ENCODE measurements at regions not wholly inside any gene's neighbourhood (a gene's known extent, or its start where the extent isn't known, plus 50 kb on each side); places are given as distances from the start of the nearest gene placed in this dataset.
A peak's percentile ranks its signal among the peaks of the same experiment; 100 is the strongest.

GRCh38 chr6:71481801-71482200 is 193.2 kb downstream of the OGFRL1 start:
- no peak for DNase-seq (ENCODE audit: low read depth, low spot score)
- no peak for FAIRE-seq
- Histone ChIP-seq H3K4me3 (replicated peaks in 1 of 3; ENCODE audit: insufficient read depth in 1 of 3, low read depth in 1 of 3, low read length in 3 of 3) (no peak overlapping the region), H3K9ac (replicated peaks; ENCODE audit: extremely low read depth, insufficient read depth, low read length) (no peak overlapping the region), H2AFZ (ENCODE audit: low read depth, low read length) (peak overlapping the region; percentile 18), H3K27me3 (ENCODE audit: control insufficient read depth in 2 of 2, insufficient read depth in 2 of 2, low read length in 2 of 2) (no peaks in the 10 kb centered on the region), H3K4me2 (ENCODE audit: insufficient read depth, low read length) (no peak overlapping the region), H3K79me2 (ENCODE audit: control insufficient read depth, insufficient read depth, low read length) (no peaks in the 10 kb centered on the region), H3K9me1 (replicated peaks; ENCODE audit: control insufficient read depth, extremely low read depth, insufficient read depth, low read length) (no peaks in the 10 kb centered on the region), H3K27ac (ENCODE audit: insufficient read depth, low read depth, low read length) (no peak overlapping the region), H3K36me3 (ENCODE audit: control insufficient read depth in 2 of 2, extremely low read depth in 1 of 2, insufficient read depth in 2 of 2, low read length in 2 of 2) (no peaks in the 10 kb centered on the region), H4K20me1 (replicated peaks; ENCODE audit: control insufficient read depth, extremely low read depth, insufficient read depth, low read length) (no peaks in the 10 kb centered on the region), H3K4me1 (ENCODE audit: control insufficient read depth, extremely low read depth, insufficient read depth, low read length) (peaks cover 38% of the 10 kb centered on the region), H3K9me3 (replicated peaks; ENCODE audit: control insufficient read depth, insufficient read depth, low read length) (no peaks in the 10 kb centered on the region)
- intact Hi-C loops (cut with micrococcal nuclease) (loop anchor here (1.0 kb wide), 2 partner anchors 98 to 234 kb away; no protein-coding TSS in a partner anchor), dilution Hi-C loops (cut with MboI; ENCODE audit: extremely low pct_ligation_motif_present, low sequenced_read_pairs) (no loop called here)
- BruUV-seq (replicated peaks): no TSS peak
- POLR2A ChIA-PET: interaction anchor here (0.7 kb wide), 1 partner anchor 21 kb away, joined by 3 read pairs; no protein-coding TSS in a partner anchor
- CTCF ChIA-PET: interaction anchor here (1.2 to 3.4 kb wide), 10 partner anchors 8 to 290 kb away, joined by 3 to 35 read pairs (median 12); no protein-coding TSS in a partner anchor
- TF ChIP-seq GATA2 (IDR thresholded peaks at IDR 0.05; ENCODE audit: insufficient read depth, insufficient read length, low read depth, low read length) (no peak), MAX (IDR thresholded peaks at IDR 0.05; ENCODE audit: insufficient read depth, insufficient read length) (no peak), EZH2 (IDR thresholded peaks at IDR 0.05; ENCODE audit: borderline replicate concordance, low read depth, low read length, severe bottlenecking) (no peak), POLR2A (IDR thresholded peaks at IDR 0.05; ENCODE audit: low read depth, low read length) (no peak), JUN (IDR thresholded peaks at IDR 0.05; ENCODE audit: borderline replicate concordance, insufficient read depth, insufficient read length, low read depth) (no peak), POLR2AphosphoS5 (IDR thresholded peaks at IDR 0.05; ENCODE audit: insufficient read depth, low read depth, low read length) (no peak), MYC (IDR thresholded peaks at IDR 0.05; ENCODE audit: low read depth, low read length) (no peak), CTCF (IDR thresholded peaks at IDR 0.05; ENCODE audit: extremely low read depth in 1 of 2, insufficient read depth in 1 of 2, low read depth in 1 of 2, low read length in 2 of 2) (no peak), FOS (IDR thresholded peaks at IDR 0.05; ENCODE audit: borderline replicate concordance, insufficient read depth, low read length) (no peak)
